CMK (cell line): ENCODE measurements at regions not wholly inside any gene's neighbourhood (a gene's known extent, or its start where the extent isn't known, plus 50 kb on each side); places are given as distances from the start of the nearest gene placed in this dataset.
"Not testable (repeated sequence)": the region's sequence is repeated elsewhere in the genome, so short reads cannot be mapped to it uniquely, and the experiment has no call there.

Experiments
- DNase-seq: peaks from one replicate; pipeline ENCODE4 v3.0.0-alpha.2; 2010; ENCODE audit warnings: low read depth

- DNase-seq, result no peak
Observed at GRCh38 chr21:28069450-28069923, 923.2 kb downstream of the LTN1 start.

GRCh38 chr21:28068455-28069358 lies 924.0 kb downstream of the LTN1 start:
- no peak for DNase-seq

GRCh38 chr21:28066596-28067387 lies 925.9 kb downstream of the LTN1 start:
- DNase-seq, result no peak

- DNase-seq, result no peak
Observed at GRCh38 chr21:28066076-28066475, 926.6 kb downstream of the LTN1 start.

GRCh38 chr21:28063241-28064216 lies 929.1 kb downstream of the LTN1 start:
- no peak for DNase-seq

- DNase-seq, result not testable (repeated sequence)
Observed at GRCh38 chr21:28052956-28053355, 939.7 kb downstream of the LTN1 start.

GRCh38 chr21:28051649-28052048 lies 941.0 kb downstream of the LTN1 start:
- not testable (repeated sequence) for DNase-seq

- DNase-seq, result not testable (repeated sequence)
Observed at GRCh38 chr21:28035692-28036091, 957.0 kb downstream of the LTN1 start.

GRCh38 chr21:28034916-28035315 lies 957.8 kb downstream of the LTN1 start:
- DNase-seq, result not testable (repeated sequence)

GRCh38 chr21:28034334-28034733 lies 958.3 kb downstream of the LTN1 start:
- not testable (repeated sequence) for DNase-seq

GRCh38 chr21:28032652-28033051 lies 960.0 kb downstream of the LTN1 start:
- not testable (repeated sequence) for DNase-seq

- not testable (repeated sequence) for DNase-seq
Observed at GRCh38 chr21:28031066-28031465, 961.6 kb downstream of the LTN1 start.

GRCh38 chr21:28025111-28025510 lies 967.6 kb downstream of the LTN1 start:
- DNase-seq, result no peak

- no peak for DNase-seq
Observed at GRCh38 chr21:28018741-28019669, 973.7 kb downstream of the LTN1 start.

- no peak for DNase-seq
Observed at GRCh38 chr21:28018213-28018612, 974.5 kb downstream of the LTN1 start.

- DNase-seq, result no peak
Observed at GRCh38 chr21:28016571-28016970, 976.1 kb downstream of the LTN1 start.

- DNase-seq, result not testable (repeated sequence)
Observed at GRCh38 chr21:28013123-28013522, 979.6 kb downstream of the LTN1 start.

GRCh38 chr21:28011970-28012369 lies 980.7 kb downstream of the LTN1 start:
- DNase-seq, result not testable (repeated sequence)

GRCh38 chr21:28008245-28008644 lies 984.4 kb downstream of the LTN1 start:
- not testable (repeated sequence) for DNase-seq

GRCh38 chr21:28003627-28004026 lies 989.0 kb downstream of the LTN1 start:
- not testable (repeated sequence) for DNase-seq
